Activated T-cell treated with anti-CD3 and anti-CD28 coated beads, Interleukin-2, amount 50 U/mL, for 4 hours (primary cell): ENCODE measurements at regions not wholly inside any gene's neighbourhood (a gene's known extent, or its start where the extent isn't known, plus 50 kb on each side); places are given as distances from the start of the nearest gene placed in this dataset.

Experiments used
- ATAC-seq, 2 donors: fragments of 200-7000 bp; cut with Tn5 transposase; one replicate each; pipeline ENCODE4 v1.10.0; 2021
- DNase-seq: peaks from one replicate; pipeline ENCODE4 v3.0.0-alpha.2; 2020
- H3K27me3 Mint-ChIP-seq: one replicate; pipeline ENCODE4 v1.8.0; 2021; ENCODE audit warnings: low read depth, mixed read lengths
- H3K36me3 Mint-ChIP-seq: one replicate; pipeline ENCODE4 v1.8.0; 2022; ENCODE audit warnings: mixed read lengths; ENCODE audit not compliant: insufficient read depth
- H3K4me1 Mint-ChIP-seq: one replicate; pipeline ENCODE4 v1.8.0; 2021; ENCODE audit warnings: low read depth, mixed read lengths
- H3K4me3 Mint-ChIP-seq: one replicate; pipeline ENCODE4 v1.8.0; 2021; ENCODE audit warnings: mild to moderate bottlenecking, moderate library complexity, mixed read lengths
- H3K9me3 Mint-ChIP-seq: one replicate; pipeline ENCODE4 v1.8.0; 2021; ENCODE audit warnings: mixed read lengths

GRCh38 chr2:41488888-41489287 is 558.9 kb upstream of the PKDCC start:
- Mint-ChIP-seq H3K4me1 (no peaks in the 10 kb centered on the region), H3K36me3 (no peaks in the 10 kb centered on the region), H3K27me3 (no peaks in the 10 kb centered on the region), H3K9me3 (peaks cover 5% of the 10 kb centered on the region), H3K4me3 (no peak overlapping the region)
- ATAC-seq = no peak
- DNase-seq = no peak

- Mint-ChIP-seq H3K27me3 (no peaks in the 10 kb centered on the region), H3K36me3 (no peaks in the 10 kb centered on the region), H3K4me3 (no peak overlapping the region), H3K9me3 (peaks cover 12% of the 10 kb centered on the region), H3K4me1 (no peaks in the 10 kb centered on the region)
- DNase-seq (no peak), ATAC-seq (no peak)
Measured at GRCh38 chr2:41489638-41490037, 558.2 kb upstream of the PKDCC start.

- Mint-ChIP-seq H3K9me3 (peaks cover 38% of the 10 kb centered on the region), H3K36me3 (peaks cover 4% of the 10 kb centered on the region), H3K4me1 (no peaks in the 10 kb centered on the region), H3K4me3 (no peak overlapping the region), H3K27me3 (no peaks in the 10 kb centered on the region)
- ATAC-seq (no peak), DNase-seq (no peak)
Measured at GRCh38 chr2:41495050-41495449, 552.8 kb upstream of the PKDCC start.

- H3K27me3 Mint-ChIP-seq = no peaks in the 10 kb centered on the region
- DNase-seq (no peak), ATAC-seq (no peak)
- peaks cover 46% of the 10 kb centered on the region for H3K9me3 Mint-ChIP-seq
- no peaks in the 10 kb centered on the region for H3K4me1 Mint-ChIP-seq
- no peak overlapping the region for H3K4me3 Mint-ChIP-seq
- peaks cover 4% of the 10 kb centered on the region for H3K36me3 Mint-ChIP-seq
Measured at GRCh38 chr2:41496908-41497307, 550.9 kb upstream of the PKDCC start.

- ATAC-seq (no peak), DNase-seq (no peak)
- no peaks in the 10 kb centered on the region for H3K27me3 Mint-ChIP-seq
- H3K9me3 Mint-ChIP-seq = peaks cover 42% of the 10 kb centered on the region
- peaks cover 4% of the 10 kb centered on the region for H3K36me3 Mint-ChIP-seq
- no peak overlapping the region for H3K4me3 Mint-ChIP-seq
- H3K4me1 Mint-ChIP-seq = no peaks in the 10 kb centered on the region
Measured at GRCh38 chr2:41498781-41499180, 549.0 kb upstream of the PKDCC start.

GRCh38 chr2:41500895-41501294 is 546.9 kb upstream of the PKDCC start:
- Mint-ChIP-seq H3K4me3 (no peak overlapping the region), H3K27me3 (no peaks in the 10 kb centered on the region), H3K36me3 (no peaks in the 10 kb centered on the region), H3K9me3 (peaks cover 24% of the 10 kb centered on the region), H3K4me1 (no peaks in the 10 kb centered on the region)
- DNase-seq = no peak
- ATAC-seq = no peak

- no peak overlapping the region for H3K4me3 Mint-ChIP-seq
- ATAC-seq = no peak
- no peaks in the 10 kb centered on the region for H3K4me1 Mint-ChIP-seq
- peaks cover 15% of the 10 kb centered on the region for H3K9me3 Mint-ChIP-seq
- no peaks in the 10 kb centered on the region for H3K36me3 Mint-ChIP-seq
- DNase-seq = no peak
- no peaks in the 10 kb centered on the region for H3K27me3 Mint-ChIP-seq
Measured at GRCh38 chr2:41502752-41503151, 545.1 kb upstream of the PKDCC start.

- no peaks in the 10 kb centered on the region for H3K36me3 Mint-ChIP-seq
Measured at GRCh38 chr2:41504532-41504931, 543.3 kb upstream of the PKDCC start.

GRCh38 chr2:41510108-41510507 is 537.7 kb upstream of the PKDCC start:
- H3K4me3 Mint-ChIP-seq = no peak overlapping the region
- no peaks in the 10 kb centered on the region for H3K9me3 Mint-ChIP-seq
- ATAC-seq (no peak), DNase-seq (no peak)
- H3K36me3 Mint-ChIP-seq = no peaks in the 10 kb centered on the region
- no peaks in the 10 kb centered on the region for H3K27me3 Mint-ChIP-seq
- no peaks in the 10 kb centered on the region for H3K4me1 Mint-ChIP-seq

More at GRCh38 chr2:41504532-41504931, 543.3 kb upstream of the PKDCC start:
- Mint-ChIP-seq H3K9me3 (peaks cover 11% of the 10 kb centered on the region), H3K4me3 (no peak overlapping the region), H3K4me1 (no peaks in the 10 kb centered on the region), H3K27me3 (no peaks in the 10 kb centered on the region)
- DNase-seq (no peak), ATAC-seq (no peak)

- H3K9me3 Mint-ChIP-seq = peaks cover 9% of the 10 kb centered on the region
- ATAC-seq = no peak
Measured at GRCh38 chr2:41521211-41521610, 526.6 kb upstream of the PKDCC start.

GRCh38 chr2:41527525-41528323 is 520.1 kb upstream of the PKDCC start:
- Mint-ChIP-seq H3K4me3 (no peak overlapping the region), H3K36me3 (no peaks in the 10 kb centered on the region), H3K9me3 (peaks cover 3% of the 10 kb centered on the region)

More at GRCh38 chr2:41521211-41521610, 526.6 kb upstream of the PKDCC start:
- no peaks in the 10 kb centered on the region for H3K27me3 Mint-ChIP-seq
- H3K36me3 Mint-ChIP-seq = no peaks in the 10 kb centered on the region
- H3K4me1 Mint-ChIP-seq = no peaks in the 10 kb centered on the region
- H3K4me3 Mint-ChIP-seq = no peak overlapping the region
- DNase-seq = no peak

GRCh38 chr2:41535575-41535974 is 512.2 kb upstream of the PKDCC start:
- Mint-ChIP-seq H3K9me3 (peaks cover 5% of the 10 kb centered on the region), H3K27me3 (no peaks in the 10 kb centered on the region), H3K4me3 (no peak overlapping the region), H3K4me1 (no peaks in the 10 kb centered on the region), H3K36me3 (no peaks in the 10 kb centered on the region)
- no peak for ATAC-seq
- DNase-seq = no peak

More at GRCh38 chr2:41527525-41528323, 520.1 kb upstream of the PKDCC start:
- no peaks in the 10 kb centered on the region for H3K4me1 Mint-ChIP-seq
- ATAC-seq (no peak), DNase-seq (no peak)
- H3K27me3 Mint-ChIP-seq = no peaks in the 10 kb centered on the region

GRCh38 chr2:41540272-41540998 is 507.4 kb upstream of the PKDCC start:
- Mint-ChIP-seq H3K4me3 (no peak overlapping the region), H3K4me1 (no peaks in the 10 kb centered on the region), H3K9me3 (peaks cover 3% of the 10 kb centered on the region), H3K27me3 (no peaks in the 10 kb centered on the region), H3K36me3 (no peaks in the 10 kb centered on the region)
- no peak for ATAC-seq
- DNase-seq = no peak

GRCh38 chr2:41543726-41544125 is 504.1 kb upstream of the PKDCC start:
- DNase-seq (no peak), ATAC-seq (no peak)
- H3K4me1 Mint-ChIP-seq = no peaks in the 10 kb centered on the region
- no peak overlapping the region for H3K4me3 Mint-ChIP-seq
- no peaks in the 10 kb centered on the region for H3K36me3 Mint-ChIP-seq
- H3K27me3 Mint-ChIP-seq = no peaks in the 10 kb centered on the region
- no peaks in the 10 kb centered on the region for H3K9me3 Mint-ChIP-seq

GRCh38 chr2:41544709-41545108 is 503.1 kb upstream of the PKDCC start:
- no peaks in the 10 kb centered on the region for H3K9me3 Mint-ChIP-seq
- H3K4me3 Mint-ChIP-seq = no peak overlapping the region
- ATAC-seq = no peak
- H3K4me1 Mint-ChIP-seq = no peaks in the 10 kb centered on the region
- H3K36me3 Mint-ChIP-seq = no peaks in the 10 kb centered on the region
- no peaks in the 10 kb centered on the region for H3K27me3 Mint-ChIP-seq
- no peak for DNase-seq
